ENCODE measurements at regions not wholly inside any gene's neighbourhood (a gene's known extent, or its start where the extent isn't known, plus 50 kb on each side); places are given as distances from the start of the nearest gene placed in this dataset.

- Histone ChIP-seq H3K4me1 (ENCODE audit: control insufficient read depth in 1 of 2, extremely low read depth in 1 of 2, insufficient read depth in 2 of 2, low read length in 2 of 2) (no peaks in the 10 kb centered on the region), H3K27me3 (replicated peaks in 1 of 2; ENCODE audit: control insufficient read depth in 2 of 2, extremely low read depth in 1 of 2, insufficient read depth in 2 of 2, low read length in 1 of 2) (no peaks in the 10 kb centered on the region), H3K27ac (ENCODE audit: low read length) (no peak overlapping the region), H3K36me3 (ENCODE audit: control insufficient read depth in 2 of 2, extremely low read depth in 1 of 2, insufficient read depth in 1 of 2, low read length in 1 of 2) (no peaks in the 10 kb centered on the region), H3K4me3 (ENCODE audit: control insufficient read depth in 1 of 2, extremely low read depth in 1 of 2, low read length in 1 of 2) (no peak overlapping the region), H3K9me3 (no peaks in the 10 kb centered on the region)
- whole genome bisulfite sequencing (ENCODE audit: insufficient coverage): 67% methylated on average over 1 of the region's 1 CpG
- DNase-seq: no peak
- Mint-ChIP-seq H3K27ac (no peak overlapping the region), H3K27me3 (no peaks in the 10 kb centered on the region), H3K36me3 (no peaks in the 10 kb centered on the region), H3K4me3 (no peak overlapping the region), H3K9me3 (peaks cover 0 to 20% (median 12%) of the 10 kb centered on the region in 3 donors), H3K4me1 (no peaks in the 10 kb centered on the region)
- CTCF ChIA-PET: no interaction called here
- ATAC-seq (replicated peaks in 1 of 4): no peak
- POLR2A ChIA-PET: no interaction called here
Measured at GRCh38 chr3:76923485-76923884, 116.4 kb upstream of the ROBO2 start.

DNA sequence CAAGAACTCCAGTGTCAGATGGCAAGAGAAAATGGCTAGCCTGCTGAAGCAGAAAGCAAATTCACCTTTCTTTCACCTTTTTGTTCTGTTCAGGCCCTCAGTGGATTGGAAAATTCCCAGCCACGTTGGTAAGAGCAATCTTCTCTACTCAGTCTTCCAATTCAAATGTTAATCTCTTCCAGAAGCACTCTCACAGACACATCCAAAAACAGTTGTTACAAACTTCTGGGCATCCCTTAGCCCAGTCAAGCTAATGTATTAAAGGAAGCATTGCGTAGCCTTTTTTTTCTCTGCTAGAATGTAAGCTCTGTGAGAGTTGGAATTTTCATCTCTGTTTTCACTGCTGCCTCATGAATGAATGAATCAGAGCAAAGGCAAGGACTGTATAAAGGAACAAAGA, 109.2 kb upstream of the ROBO2 start:
- no peak overlapping the region for H3K27ac Mint-ChIP-seq
- H3K27me3 Mint-ChIP-seq: no peaks in the 10 kb centered on the region
- H3K4me1 ChIP-seq (ENCODE audit: control insufficient read depth in 1 of 2, extremely low read depth in 1 of 2, insufficient read depth in 2 of 2, low read length in 2 of 2): no peaks in the 10 kb centered on the region
- H3K9me3 Mint-ChIP-seq: peaks cover 4 to 16% (median 16%) of the 10 kb centered on the region in 3 donors
- no peaks in the 10 kb centered on the region for H3K36me3 ChIP-seq (ENCODE audit: control insufficient read depth in 2 of 2, extremely low read depth in 1 of 2, insufficient read depth in 1 of 2, low read length in 1 of 2)
- DNase-seq (no peak), ATAC-seq (replicated peaks in 1 of 4) (no peak)
- no peak overlapping the region for H3K27ac ChIP-seq (ENCODE audit: low read length)
- H3K4me3 ChIP-seq (ENCODE audit: control insufficient read depth in 1 of 2, extremely low read depth in 1 of 2, low read length in 1 of 2): no peak overlapping the region
- H3K4me3 Mint-ChIP-seq: no peak overlapping the region
- no peaks in the 10 kb centered on the region for H3K27me3 ChIP-seq (replicated peaks in 1 of 2; ENCODE audit: control insufficient read depth in 2 of 2, extremely low read depth in 1 of 2, insufficient read depth in 2 of 2, low read length in 1 of 2)
- H3K36me3 Mint-ChIP-seq: no peaks in the 10 kb centered on the region
- H3K4me1 Mint-ChIP-seq: no peaks in the 10 kb centered on the region
- ChIA-PET POLR2A (no interaction called here), CTCF (no interaction called here)
- no peaks in the 10 kb centered on the region for H3K9me3 ChIP-seq
- WGBS (ENCODE audit: insufficient coverage): 11% methylated on average over 1 of the region's 2 CpGs

DNA sequence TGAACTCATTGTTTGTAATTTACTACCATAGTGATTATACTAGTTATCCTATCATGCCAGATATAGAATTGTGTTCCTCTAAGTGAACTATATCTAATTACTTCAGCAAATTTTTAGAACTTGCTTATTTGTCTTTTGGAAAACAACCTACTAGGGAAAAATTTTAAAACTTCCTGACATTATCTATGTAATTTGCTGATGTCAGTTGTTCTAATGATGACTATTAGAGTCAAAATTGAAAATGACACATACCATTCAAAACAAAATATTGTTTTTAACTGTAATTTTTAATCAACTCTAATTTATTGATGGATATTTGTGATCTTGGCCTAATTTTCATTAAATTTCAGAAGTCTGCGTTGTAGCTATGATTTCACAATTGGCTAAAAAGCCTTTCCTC, 106.7 kb upstream of the ROBO2 start:
- no peak overlapping the region for H3K4me3 Mint-ChIP-seq
- ChIA-PET CTCF (no interaction called here), POLR2A (no interaction called here)
- no peaks in the 10 kb centered on the region for H3K27me3 ChIP-seq (replicated peaks in 1 of 2; ENCODE audit: control insufficient read depth in 2 of 2, extremely low read depth in 1 of 2, insufficient read depth in 2 of 2, low read length in 1 of 2)
- H3K9me3 Mint-ChIP-seq: peaks cover 4 to 13% (median 8%) of the 10 kb centered on the region in 3 donors
- no peaks in the 10 kb centered on the region for H3K4me1 Mint-ChIP-seq
- no peak overlapping the region for H3K27ac ChIP-seq (ENCODE audit: low read length)
- no peaks in the 10 kb centered on the region for H3K4me1 ChIP-seq (ENCODE audit: control insufficient read depth in 1 of 2, extremely low read depth in 1 of 2, insufficient read depth in 2 of 2, low read length in 2 of 2)
- no peak for ATAC-seq (replicated peaks in 1 of 4)
- no peaks in the 10 kb centered on the region for H3K27me3 Mint-ChIP-seq
- no peaks in the 10 kb centered on the region for H3K36me3 ChIP-seq (ENCODE audit: control insufficient read depth in 2 of 2, extremely low read depth in 1 of 2, insufficient read depth in 1 of 2, low read length in 1 of 2)
- no peak overlapping the region for H3K27ac Mint-ChIP-seq
- no peak overlapping the region for H3K4me3 ChIP-seq (ENCODE audit: control insufficient read depth in 1 of 2, extremely low read depth in 1 of 2, low read length in 1 of 2)
- H3K9me3 ChIP-seq: no peaks in the 10 kb centered on the region
- no peak for DNase-seq
- no CpG with 5 or more reads among the region's 1 CpG for WGBS (ENCODE audit: insufficient coverage)
- H3K36me3 Mint-ChIP-seq: no peaks in the 10 kb centered on the region

- CTCF ChIA-PET: no interaction called here
- POLR2A ChIA-PET: no interaction called here
- H3K27ac Mint-ChIP-seq: no peak overlapping the region
- Histone ChIP-seq H3K4me1 (ENCODE audit: control insufficient read depth in 1 of 2, extremely low read depth in 1 of 2, insufficient read depth in 2 of 2, low read length in 2 of 2) (no peaks in the 10 kb centered on the region), H3K27ac (ENCODE audit: low read length) (no peak overlapping the region), H3K36me3 (ENCODE audit: control insufficient read depth in 2 of 2, extremely low read depth in 1 of 2, insufficient read depth in 1 of 2, low read length in 1 of 2) (no peaks in the 10 kb centered on the region), H3K27me3 (replicated peaks in 1 of 2; ENCODE audit: control insufficient read depth in 2 of 2, extremely low read depth in 1 of 2, insufficient read depth in 2 of 2, low read length in 1 of 2) (no peaks in the 10 kb centered on the region), H3K9me3 (no peaks in the 10 kb centered on the region), H3K4me3 (ENCODE audit: control insufficient read depth in 1 of 2, extremely low read depth in 1 of 2, low read length in 1 of 2) (no peak overlapping the region)
- ATAC-seq (replicated peaks in 1 of 4) (no peak), DNase-seq (no peak)
- H3K4me3 Mint-ChIP-seq: no peak overlapping the region
- H3K4me1 Mint-ChIP-seq: no peaks in the 10 kb centered on the region
- H3K27me3 Mint-ChIP-seq: no peaks in the 10 kb centered on the region
- H3K9me3 Mint-ChIP-seq: peaks cover 4 to 23% (median 15%) of the 10 kb centered on the region in 3 donors
- H3K36me3 Mint-ChIP-seq: no peaks in the 10 kb centered on the region
Measured at GRCh38 chr3:76938962-76939361, 100.9 kb upstream of the ROBO2 start.

- H3K27me3 ChIP-seq (replicated peaks in 1 of 2; ENCODE audit: control insufficient read depth in 2 of 2, extremely low read depth in 1 of 2, insufficient read depth in 2 of 2, low read length in 1 of 2): no peaks in the 10 kb centered on the region
- H3K4me3 ChIP-seq (ENCODE audit: control insufficient read depth in 1 of 2, extremely low read depth in 1 of 2, low read length in 1 of 2): no peak overlapping the region
- ChIA-PET POLR2A (no interaction called here), CTCF (no interaction called here)
- no peak for ATAC-seq (replicated peaks in 1 of 4)
- no peaks in the 10 kb centered on the region for H3K9me3 ChIP-seq
- Mint-ChIP-seq H3K27me3 (no peaks in the 10 kb centered on the region), H3K9me3 (peaks cover 4 to 20% (median 14%) of the 10 kb centered on the region in 3 donors), H3K4me3 (no peak overlapping the region), H3K4me1 (no peaks in the 10 kb centered on the region), H3K27ac (no peak overlapping the region), H3K36me3 (no peaks in the 10 kb centered on the region)
- WGBS (ENCODE audit: insufficient coverage): 92% methylated on average over 2 of the region's 15 CpGs
- no peak for DNase-seq
- no peaks in the 10 kb centered on the region for H3K4me1 ChIP-seq (ENCODE audit: control insufficient read depth in 1 of 2, extremely low read depth in 1 of 2, insufficient read depth in 2 of 2, low read length in 2 of 2)
- H3K27ac ChIP-seq (ENCODE audit: low read length): no peak overlapping the region
- H3K36me3 ChIP-seq (ENCODE audit: control insufficient read depth in 2 of 2, extremely low read depth in 1 of 2, insufficient read depth in 1 of 2, low read length in 1 of 2): no peaks in the 10 kb centered on the region
Measured at GRCh38 chr3:76940181-76940770, 99.6 kb upstream of the ROBO2 start.

- Mint-ChIP-seq H3K27ac (no peak overlapping the region), H3K4me1 (no peaks in the 10 kb centered on the region), H3K36me3 (no peaks in the 10 kb centered on the region), H3K27me3 (no peaks in the 10 kb centered on the region), H3K4me3 (no peak overlapping the region), H3K9me3 (peaks cover 8 to 25% (median 13%) of the 10 kb centered on the region in 3 donors)
- no peak overlapping the region for H3K4me3 ChIP-seq (ENCODE audit: control insufficient read depth in 1 of 2, extremely low read depth in 1 of 2, low read length in 1 of 2)
- DNase-seq: no peak
- H3K9me3 ChIP-seq: no peaks in the 10 kb centered on the region
- 60% methylated on average over 1 of the region's 4 CpGs for WGBS (ENCODE audit: insufficient coverage)
- CTCF ChIA-PET: no interaction called here
- no peak for ATAC-seq (replicated peaks in 1 of 4)
- H3K27ac ChIP-seq (ENCODE audit: low read length): no peak overlapping the region
- POLR2A ChIA-PET: interaction anchor here (0.5 to 0.6 kb wide), 2 partner anchors 7 to 30 kb away, joined by 3 read pairs; no protein-coding TSS in a partner anchor
- H3K36me3 ChIP-seq (ENCODE audit: control insufficient read depth in 2 of 2, extremely low read depth in 1 of 2, insufficient read depth in 1 of 2, low read length in 1 of 2): no peaks in the 10 kb centered on the region
- H3K4me1 ChIP-seq (ENCODE audit: control insufficient read depth in 1 of 2, extremely low read depth in 1 of 2, insufficient read depth in 2 of 2, low read length in 2 of 2): no peaks in the 10 kb centered on the region
- no peaks in the 10 kb centered on the region for H3K27me3 ChIP-seq (replicated peaks in 1 of 2; ENCODE audit: control insufficient read depth in 2 of 2, extremely low read depth in 1 of 2, insufficient read depth in 2 of 2, low read length in 1 of 2)
Measured at GRCh38 chr3:76941376-76941775, 98.5 kb upstream of the ROBO2 start.

GRCh38 chr3:76942101-76942500, 97.8 kb upstream of the ROBO2 start:
- no peaks in the 10 kb centered on the region for H3K36me3 ChIP-seq (ENCODE audit: control insufficient read depth in 2 of 2, extremely low read depth in 1 of 2, insufficient read depth in 1 of 2, low read length in 1 of 2)
- ATAC-seq (replicated peaks in 1 of 4) (no peak), DNase-seq (no peak)
- no peak overlapping the region for H3K4me3 ChIP-seq (ENCODE audit: control insufficient read depth in 1 of 2, extremely low read depth in 1 of 2, low read length in 1 of 2)
- POLR2A ChIA-PET: interaction anchor here (0.5 to 0.6 kb wide), 2 partner anchors 8 to 31 kb away, joined by 3 read pairs; no protein-coding TSS in a partner anchor
- H3K27ac Mint-ChIP-seq: no peak overlapping the region
- no CpG with 5 or more reads among the region's 2 CpGs for WGBS (ENCODE audit: insufficient coverage)
- no peaks in the 10 kb centered on the region for H3K36me3 Mint-ChIP-seq
- H3K4me1 ChIP-seq (ENCODE audit: control insufficient read depth in 1 of 2, extremely low read depth in 1 of 2, insufficient read depth in 2 of 2, low read length in 2 of 2): no peaks in the 10 kb centered on the region
- no peaks in the 10 kb centered on the region for H3K9me3 ChIP-seq
- H3K4me3 Mint-ChIP-seq: no peak overlapping the region
- peaks cover 8 to 28% (median 16%) of the 10 kb centered on the region in 3 donors for H3K9me3 Mint-ChIP-seq
- CTCF ChIA-PET: no interaction called here
- H3K27me3 ChIP-seq (replicated peaks in 1 of 2; ENCODE audit: control insufficient read depth in 2 of 2, extremely low read depth in 1 of 2, insufficient read depth in 2 of 2, low read length in 1 of 2): no peaks in the 10 kb centered on the region
- H3K27ac ChIP-seq (ENCODE audit: low read length): no peak overlapping the region
- H3K4me1 Mint-ChIP-seq: no peaks in the 10 kb centered on the region
- H3K27me3 Mint-ChIP-seq: no peaks in the 10 kb centered on the region
